ENCODE measurements at regions not wholly inside any gene's neighbourhood (a gene's known extent, or its start where the extent isn't known, plus 50 kb on each side); places are given as distances from the start of the nearest gene placed in this dataset.
"Not testable (repeated sequence)": the region's sequence is repeated elsewhere in the genome, so short reads cannot be mapped to it uniquely, and the experiment has no call there.

DNA sequence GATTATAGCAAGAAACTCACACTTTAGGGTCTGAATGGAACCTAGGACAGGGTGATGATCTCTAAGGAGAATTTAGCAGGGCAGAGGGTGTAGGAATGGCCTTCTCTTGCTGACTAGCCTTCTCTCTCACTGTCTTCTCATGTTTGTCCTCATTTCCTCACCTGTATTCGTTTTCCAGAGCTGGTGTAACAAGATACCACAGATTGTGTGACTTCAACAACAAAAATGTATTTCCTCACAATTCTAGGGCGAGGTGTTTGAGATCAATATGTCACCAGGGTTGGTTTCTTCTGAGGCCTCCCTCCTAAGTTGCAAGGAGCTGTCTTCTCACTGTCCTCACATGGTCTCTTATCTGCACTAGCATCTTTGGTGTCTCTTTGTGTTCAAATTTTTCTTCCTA lies 177.9 kb upstream of the C1orf87 start:
- no peak overlapping the region for H3K4me3 ChIP-seq (ENCODE audit: low read depth, low read length)
- no peak for TF ChIP-seq CTCF (IDR thresholded peaks at IDR 0.05; ENCODE audit: low read depth, low read length)

DNA sequence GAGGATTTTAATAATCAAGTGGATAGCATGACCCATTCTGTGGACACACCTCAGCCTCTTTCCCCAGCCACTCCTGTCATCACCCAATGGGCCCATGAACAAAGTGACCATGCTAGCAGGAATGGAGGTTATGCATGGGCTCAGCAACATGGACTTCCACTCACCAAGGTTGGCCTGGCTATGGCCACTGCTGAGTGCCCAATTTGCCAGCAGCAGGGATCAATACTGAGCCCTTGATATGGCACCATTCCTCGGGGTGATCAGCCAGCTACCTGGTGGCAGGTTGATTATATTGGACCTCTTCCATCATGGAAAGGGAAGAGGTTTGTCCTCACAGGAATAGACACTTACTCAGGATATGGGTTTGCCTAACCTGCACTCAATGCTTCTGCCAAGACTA lies 173.9 kb upstream of the C1orf87 start:
- H3K4me3 ChIP-seq (ENCODE audit: low read depth, low read length): not testable (repeated sequence)

DNA sequence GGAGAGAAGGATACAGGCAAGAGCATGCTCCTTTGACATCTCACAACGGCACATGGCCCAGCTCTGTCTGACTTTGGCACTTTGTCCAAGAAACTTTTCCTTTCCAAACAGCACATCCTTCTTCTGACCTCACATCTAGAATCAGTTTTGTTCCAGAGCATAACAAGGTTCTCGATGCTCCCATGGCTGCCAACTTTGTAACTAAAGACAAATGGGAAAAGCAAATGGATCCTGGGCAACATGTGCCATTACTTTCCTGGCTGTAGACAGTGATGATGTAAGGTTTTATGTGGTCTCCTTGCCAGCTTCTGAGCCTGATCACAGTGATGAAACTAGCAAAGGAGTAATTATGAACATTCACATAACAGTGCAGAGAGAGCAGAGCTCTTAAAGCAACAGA lies 171.8 kb upstream of the C1orf87 start:
- TF ChIP-seq CTCF (IDR thresholded peaks at IDR 0.05; ENCODE audit: low read depth, low read length): no peak
- no peak overlapping the region for H3K4me3 ChIP-seq (ENCODE audit: low read depth, low read length)

DNA sequence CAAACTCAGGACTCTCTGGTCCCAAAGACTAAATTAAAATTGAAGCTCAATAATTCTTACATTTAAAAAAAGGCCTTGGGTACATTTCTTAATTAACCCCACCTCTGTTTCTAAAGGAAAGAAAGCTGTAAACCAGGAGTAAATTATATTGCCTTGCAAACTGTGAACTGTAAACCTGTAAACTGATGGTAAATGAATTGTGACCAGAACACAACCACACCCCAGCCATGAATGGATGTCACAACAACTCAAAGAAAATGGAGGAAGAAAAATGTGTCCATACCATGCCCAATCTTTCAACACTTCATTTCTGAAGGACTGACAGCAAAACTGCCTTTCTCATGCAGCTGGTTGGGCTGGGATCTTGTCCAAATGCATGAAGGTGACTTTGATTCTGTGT lies 171.3 kb upstream of the C1orf87 start:
- no peak for TF ChIP-seq CTCF (IDR thresholded peaks at IDR 0.05; ENCODE audit: low read depth, low read length)
- no peak overlapping the region for H3K4me3 ChIP-seq (ENCODE audit: low read depth, low read length)

DNA sequence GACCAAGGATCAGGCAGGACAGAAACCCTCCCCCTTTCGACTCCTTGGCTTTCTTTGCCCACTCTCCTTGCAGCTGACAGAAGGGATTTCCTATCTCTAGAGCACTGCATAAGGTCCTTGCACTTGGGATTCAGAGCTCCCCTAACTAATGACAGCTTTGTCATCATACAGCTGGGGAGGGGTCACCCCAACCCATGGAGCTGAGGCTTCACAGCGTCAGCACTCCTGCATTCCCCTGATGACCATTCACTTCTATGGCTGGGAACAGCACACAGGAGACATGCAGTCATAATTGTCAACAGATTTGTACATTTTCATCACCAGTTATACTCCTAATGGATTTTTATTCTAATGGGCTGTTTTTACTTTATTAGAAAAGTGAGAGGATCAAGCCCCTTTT lies 161.7 kb upstream of the C1orf87 start:
- no peak overlapping the region for H3K4me3 ChIP-seq (ENCODE audit: low read depth, low read length)
- TF ChIP-seq CTCF (IDR thresholded peaks at IDR 0.05; ENCODE audit: low read depth, low read length): no peak

- no peak overlapping the region for H3K4me3 ChIP-seq (ENCODE audit: low read depth, low read length)
- no peak for TF ChIP-seq CTCF (IDR thresholded peaks at IDR 0.05; ENCODE audit: low read depth, low read length)
These were observed 161.2 kb upstream of the C1orf87 start for GRCh38 chr1:60234776-60235175.

GRCh38 chr1:60229821-60230220 lies 156.3 kb upstream of the C1orf87 start:
- H3K4me3 ChIP-seq (ENCODE audit: low read depth, low read length): no peak overlapping the region
- TF ChIP-seq CTCF (IDR thresholded peaks at IDR 0.05; ENCODE audit: low read depth, low read length): no peak

DNA sequence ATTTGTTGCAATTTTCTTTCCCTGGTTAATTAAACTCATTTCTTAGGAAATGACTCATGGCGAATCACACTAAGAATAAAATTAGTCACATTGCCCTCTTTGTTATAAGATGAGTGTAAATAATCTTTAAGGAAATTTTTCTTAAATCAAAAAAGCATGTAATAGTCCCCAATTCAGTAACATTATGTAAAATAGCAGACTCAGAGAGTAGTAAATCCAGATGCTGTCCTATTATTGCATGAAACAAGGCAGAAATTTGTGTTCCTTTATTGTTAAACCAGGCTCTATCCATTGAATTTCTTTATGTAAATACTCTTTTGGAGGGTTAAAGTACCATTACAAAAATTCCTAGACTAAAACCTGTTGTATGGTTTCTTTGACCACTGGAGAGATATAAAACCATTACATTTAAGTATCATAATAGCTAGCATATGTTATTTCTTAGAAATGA lies 154.5 kb upstream of the C1orf87 start:
- no peak overlapping the region for H3K4me3 ChIP-seq (ENCODE audit: low read depth, low read length)
- TF ChIP-seq CTCF (IDR thresholded peaks at IDR 0.05; ENCODE audit: low read depth, low read length): no peak
